IMR-90 (cell line): ENCODE measurements at regions not wholly inside any gene's neighbourhood (a gene's known extent, or its start where the extent isn't known, plus 50 kb on each side); places are given as distances from the start of the nearest gene placed in this dataset.

Source experiments
- ATAC-seq: fragments of 200-7000 bp; cut with Tn5 transposase; 2 replicates; pipeline ENCODE4 v1.9.1; 2020; ENCODE audit warnings: low read depth, mild to moderate bottlenecking, moderate library complexity
- BruUV-seq: library from RNA; stranded (reverse); fragments of 400-500 nt; replicated peaks from 2 replicates; lab custom pipeline; 2021; lab: Mats Ljungman, UMichigan
- CTCF ChIA-PET: fragments of 300-600 bp; formaldehyde crosslinking; extraction: SDS; loops from one replicate; lab custom pipeline; 2021; ENCODE audit warnings: antibody characterized with exemption; lab: Yijun Ruan, JAX
- POLR2A ChIA-PET: fragments of 300-600 bp; sonication (Branson Sonifier 250); formaldehyde crosslinking; loops from one replicate; lab custom pipeline; 2022; ENCODE audit warnings: antibody characterized with exemption; ENCODE audit not compliant: unreplicated experiment; lab: Charles Lee
- DNase-seq: peaks from one replicate; pipeline ENCODE4 v3.0.0; 2013
- H2AFZ ChIP-seq: replicated peaks from 2 replicates; pipeline ENCODE3; 2013; ENCODE audit warnings: low read length, mild to moderate bottlenecking; ENCODE audit not compliant: poor library complexity
- H2AK5ac ChIP-seq: 2 replicates; pipeline ENCODE4 v1.6.1; 2013; ENCODE audit warnings: low read depth, low read length, inconsistent platforms
- H2AK9ac ChIP-seq: replicated peaks from 2 replicates; pipeline ENCODE3; 2013; ENCODE audit warnings: mild to moderate bottlenecking, low read depth, low read length, moderate library complexity; ENCODE audit not compliant: poor library complexity
- H2BK120ac ChIP-seq: 2 replicates; pipeline ENCODE4 v1.6.1; 2013; ENCODE audit warnings: low read depth, low read length, inconsistent platforms
- H2BK15ac ChIP-seq: 3 replicates; pipeline ENCODE4 v1.6.1; 2013; ENCODE audit warnings: low read depth, low read length, inconsistent platforms
- H2BK20ac ChIP-seq: 2 replicates; pipeline ENCODE4 v1.6.1; 2013; ENCODE audit warnings: low read depth, mild to moderate bottlenecking, inconsistent platforms, low read length, moderate library complexity
- H2BK5ac ChIP-seq: 2 replicates; pipeline ENCODE4 v1.6.1; 2013; ENCODE audit warnings: mild to moderate bottlenecking, low read depth, low read length, inconsistent platforms; ENCODE audit not compliant: poor library complexity, severe bottlenecking
- H3K14ac ChIP-seq: replicated peaks from 2 replicates; pipeline ENCODE4 v1.6.1; 2013; ENCODE audit warnings: low read depth, low read length, inconsistent platforms
- H3K18ac ChIP-seq: 2 replicates; pipeline ENCODE4 v1.6.1; 2013; ENCODE audit warnings: low read depth, low read length, control low read depth
- H3K23ac ChIP-seq: 2 replicates; pipeline ENCODE4 v1.6.1; 2013; ENCODE audit warnings: low read depth, low read length, inconsistent platforms
- H3K27ac ChIP-seq: 2 replicates; pipeline ENCODE4 v1.5.1; 2013; ENCODE audit warnings: mild to moderate bottlenecking, control low read depth, low read length; ENCODE audit not compliant: insufficient read depth
- H3K27me3 ChIP-seq: 2 replicates; pipeline ENCODE4 v1.6.1; 2013; ENCODE audit warnings: low read length; ENCODE audit not compliant: control insufficient read depth, insufficient read depth
- H3K36me3 ChIP-seq: 2 replicates; pipeline ENCODE4 v1.6.1; 2013; ENCODE audit warnings: low read length, mixed read lengths; ENCODE audit not compliant: control insufficient read depth, insufficient read depth
- H3K4ac ChIP-seq: 2 replicates; pipeline ENCODE4 v1.6.1; 2013; ENCODE audit warnings: low read depth, low read length, inconsistent platforms
- H3K4me1 ChIP-seq: 2 replicates; pipeline ENCODE4 v1.6.1; 2013; ENCODE audit warnings: low read length, mixed read lengths; ENCODE audit not compliant: control insufficient read depth, insufficient read depth
- H3K4me2 ChIP-seq: 2 replicates; pipeline ENCODE4 v1.6.1; 2013; ENCODE audit warnings: low read depth, mild to moderate bottlenecking, control low read depth, low read length, moderate library complexity
- H3K4me3 ChIP-seq: 2 replicates; pipeline ENCODE4 v1.5.1; 2013; ENCODE audit warnings: low read depth, mild to moderate bottlenecking, control low read depth, low read length, moderate library complexity; ENCODE audit not compliant: insufficient read depth
- H3K56ac ChIP-seq: 2 replicates; pipeline ENCODE4 v1.6.1; 2013; ENCODE audit warnings: low read length, inconsistent platforms; ENCODE audit not compliant: insufficient read depth; ENCODE audit errors: extremely low read depth
- H3K79me1 ChIP-seq, 2 experiments: 2 replicates each; pipeline ENCODE4 v1.6.1; 2013; ENCODE audit warnings: low read length in 2 of 2, inconsistent platforms in 1 of 2, low read depth in 1 of 2
- H3K9ac ChIP-seq: 2 replicates; pipeline ENCODE4 v1.6.1; 2013; ENCODE audit warnings: low read depth, low read length, control low read depth
- H3K9me1 ChIP-seq: 2 replicates; pipeline ENCODE4 v1.6.1; 2013; ENCODE audit warnings: low read length, inconsistent platforms; ENCODE audit not compliant: insufficient read depth
- H3K9me3 ChIP-seq: 2 replicates; pipeline ENCODE4 v1.6.1; 2013; ENCODE audit warnings: low read length; ENCODE audit not compliant: control insufficient read depth, insufficient read depth
- H4K20me1 ChIP-seq: 2 replicates; pipeline ENCODE4 v1.6.1; 2013; ENCODE audit warnings: low read length, inconsistent platforms; ENCODE audit not compliant: insufficient read depth
- H4K5ac ChIP-seq: 2 replicates; pipeline ENCODE4 v1.6.1; 2013; ENCODE audit warnings: mild to moderate bottlenecking, low read depth, low read length, control low read depth
- H4K8ac ChIP-seq, 2 experiments: 2 replicates each; pipeline ENCODE4 v1.6.1; 2013; ENCODE audit warnings: low read depth in 2 of 2, low read length in 2 of 2, control low read depth in 1 of 2, inconsistent platforms in 1 of 2
- H4K91ac ChIP-seq: 2 replicates; pipeline ENCODE4 v1.6.1; 2013; ENCODE audit warnings: low read depth, low read length, inconsistent platforms; ENCODE audit not compliant: insufficient read depth
- CHD1 ChIP-seq: IDR thresholded peaks from 2 replicates; pipeline ENCODE4 v1.6.1; 2012; ENCODE audit warnings: low read depth, low read length, improper control_type of control experiment
- MAFK ChIP-seq: IDR thresholded peaks from 2 replicates; pipeline ENCODE4 v1.6.1; 2012; ENCODE audit warnings: low read depth, low read length, improper control_type of control experiment
- dilution Hi-C: fragments of 300-500 bp; cut with HindIII; formaldehyde crosslinking; loops from one replicate; pipeline ENCODE4 v1.14.3; 2018; ENCODE audit warnings: low sequenced_read_pairs; ENCODE audit not compliant: unreplicated experiment
- in situ Hi-C: fragments of 300-500 bp; cut with MboI; formaldehyde crosslinking; loops from 3 replicates; pipeline ENCODE4 v1.14.3; 2019; ENCODE audit warnings: low sequenced_read_pairs, inconsistent platforms, mixed read lengths
- intact Hi-C: fragments of 100-400 bp; cut with micrococcal nuclease; formaldehyde crosslinking; loops from 2 replicates; pipeline ENCODE4 v1.10.0; 2022

DNA sequence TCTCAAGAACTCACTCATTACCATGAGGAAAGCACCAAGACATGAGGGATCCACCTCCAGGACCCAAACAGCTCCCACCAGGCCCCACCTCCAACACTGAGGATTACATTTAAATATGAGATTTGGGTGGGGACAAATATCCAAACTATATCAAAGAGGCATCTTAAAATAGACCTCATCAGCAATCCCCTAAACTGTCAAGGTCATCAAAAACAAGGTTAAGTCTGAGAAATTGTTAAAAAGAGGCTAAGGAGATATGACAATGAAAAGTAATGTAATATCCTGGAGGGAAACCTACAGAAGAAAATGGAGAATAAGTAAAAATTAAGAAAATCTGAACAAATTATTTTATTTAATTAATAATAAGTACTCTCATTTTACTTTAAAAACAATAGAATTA is 922.3 kb downstream of the HACE1 start:
- Histone ChIP-seq H4K8ac (no peak overlapping the region), H2AK9ac (no peak overlapping the region), H3K9me3 (peaks cover 9% of the 10 kb centered on the region), H4K20me1 (no peaks in the 10 kb centered on the region), H3K9ac (no peak overlapping the region), H3K4me2 (no peak overlapping the region), H2BK15ac (no peak overlapping the region), H3K4ac (no peak overlapping the region), H3K4me3 (no peak overlapping the region), H2AFZ (no peak overlapping the region), H3K36me3 (no peaks in the 10 kb centered on the region), H2AK5ac (no peak overlapping the region), H2BK120ac (no peak overlapping the region), H3K9me1 (no peaks in the 10 kb centered on the region), H4K91ac (no peak overlapping the region), H3K27me3 (no peaks in the 10 kb centered on the region), H2BK5ac (no peak overlapping the region), H3K14ac (no peak overlapping the region), H3K18ac (no peak overlapping the region), H3K79me1 (no peaks in the 10 kb centered on the region), H3K4me1 (no peaks in the 10 kb centered on the region), H3K56ac (no peak overlapping the region), H3K23ac (no peak overlapping the region), H4K5ac (no peak overlapping the region), H2BK20ac (no peak overlapping the region), H3K27ac (no peak overlapping the region)
- in situ Hi-C loops: no loop called here
- dilution Hi-C loops: no loop called here
- DNase-seq (no peak), ATAC-seq (no peak)
- no TSS peak for BruUV-seq
- CTCF ChIA-PET: no interaction called here
- POLR2A ChIA-PET: no interaction called here
- TF ChIP-seq CHD1: no peak
- peak; percentile 40; the same call in 1 of the 2 replicates for TF ChIP-seq MAFK
- intact Hi-C loops: no loop called here
